HG02610 (cell line): ENCODE measurements at regions not wholly inside any gene's neighbourhood (a gene's known extent, or its start where the extent isn't known, plus 50 kb on each side); places are given as distances from the start of the nearest gene placed in this dataset.
"Not testable (repeated sequence)": the region's sequence is repeated elsewhere in the genome, so short reads cannot be mapped to it uniquely, and the experiment has no call there.

Experiments used
- ATAC-seq: cut with Tn5 transposase; IDR thresholded peaks from one replicate; pipeline ENCODE4 v1.9.1; 2021; ENCODE audit warnings: mild to moderate bottlenecking, moderate library complexity; ENCODE audit not compliant: unreplicated experiment

- no peak for ATAC-seq
Observed at GRCh38 chr2:198544461-198544860, 740.1 kb downstream of the PLCL1 start.

GRCh38 chr2:198534756-198535155 lies 730.4 kb downstream of the PLCL1 start:
- no peak for ATAC-seq

- no peak for ATAC-seq
Observed at GRCh38 chr2:198525211-198525969, 721.0 kb downstream of the PLCL1 start.

- no peak for ATAC-seq
Observed at GRCh38 chr2:198523710-198524109, 719.3 kb downstream of the PLCL1 start.

GRCh38 chr2:198518935-198519334 lies 714.5 kb downstream of the PLCL1 start:
- ATAC-seq = peak; percentile 60

- no peak for ATAC-seq
Observed at GRCh38 chr2:198517976-198518375, 713.6 kb downstream of the PLCL1 start.

GRCh38 chr2:198508610-198509009 lies 704.2 kb downstream of the PLCL1 start:
- not testable (repeated sequence) for ATAC-seq

GRCh38 chr2:198499539-198499938 lies 695.1 kb downstream of the PLCL1 start:
- no peak for ATAC-seq

GRCh38 chr2:198498516-198498915 lies 694.1 kb downstream of the PLCL1 start:
- ATAC-seq = no peak

- no peak for ATAC-seq
Observed at GRCh38 chr2:198498048-198498447, 693.7 kb downstream of the PLCL1 start.

GRCh38 chr2:198494931-198495330 lies 690.5 kb downstream of the PLCL1 start:
- ATAC-seq = no peak

GRCh38 chr2:198490748-198491147 lies 686.4 kb downstream of the PLCL1 start:
- no peak for ATAC-seq

- no peak for ATAC-seq
Observed at GRCh38 chr2:198488964-198489363, 684.6 kb downstream of the PLCL1 start.

GRCh38 chr2:198483051-198483450 lies 678.7 kb downstream of the PLCL1 start:
- ATAC-seq = no peak

- no peak for ATAC-seq
Observed at GRCh38 chr2:198479065-198479464, 674.7 kb downstream of the PLCL1 start.

GRCh38 chr2:198478361-198478760 lies 674.0 kb downstream of the PLCL1 start:
- ATAC-seq = no peak

GRCh38 chr2:198476007-198476406 lies 671.6 kb downstream of the PLCL1 start:
- ATAC-seq = no peak

- ATAC-seq = no peak
Observed at GRCh38 chr2:198471291-198471690, 666.9 kb downstream of the PLCL1 start.

- ATAC-seq = no peak
Observed at GRCh38 chr2:198468136-198468535, 663.7 kb downstream of the PLCL1 start.

GRCh38 chr2:198465970-198466369 lies 661.6 kb downstream of the PLCL1 start:
- ATAC-seq = no peak

GRCh38 chr2:198456418-198456817 lies 652.0 kb downstream of the PLCL1 start:
- no peak for ATAC-seq

- no peak for ATAC-seq
Observed at GRCh38 chr2:198453866-198454265, 649.5 kb downstream of the PLCL1 start.

GRCh38 chr2:198452327-198452726 lies 647.9 kb downstream of the PLCL1 start:
- ATAC-seq = peak; percentile 62
